ENCODE measurements at regions not wholly inside any gene's neighbourhood (a gene's known extent, or its start where the extent isn't known, plus 50 kb on each side); places are given as distances from the start of the nearest gene placed in this dataset.
"Not testable (repeated sequence)": the region's sequence is repeated elsewhere in the genome, so short reads cannot be mapped to it uniquely, and the experiment has no call there.

DNA sequence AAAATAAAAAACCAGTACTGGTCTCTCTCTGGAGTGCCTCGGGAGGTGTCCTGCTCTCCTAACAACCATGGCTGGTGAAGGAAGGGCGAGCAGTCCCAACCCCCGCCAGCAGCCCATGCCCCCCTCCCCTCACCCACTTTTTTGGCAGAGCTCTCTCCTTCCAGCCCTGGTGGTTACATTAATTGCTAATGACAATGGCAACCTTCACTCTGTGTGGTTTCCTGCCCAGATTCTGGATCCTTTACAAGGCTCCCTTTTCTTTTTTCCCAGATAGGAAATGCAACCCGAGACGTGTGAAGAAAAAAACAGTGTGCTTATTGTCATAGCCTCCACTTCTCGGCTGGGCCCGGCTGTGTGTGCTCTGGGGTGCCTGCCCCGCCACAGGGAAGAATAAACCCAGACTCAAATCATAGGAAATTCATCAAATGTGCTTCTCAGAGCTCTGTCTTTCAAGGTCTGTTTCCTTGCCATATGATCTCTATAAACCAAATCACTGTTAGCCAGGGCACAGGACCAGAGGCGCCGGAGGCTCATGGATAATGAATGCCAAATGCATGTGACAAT, 513.0 kb downstream of the SOX6 start:
- H3K4me1 ChIP-seq (ENCODE audit: control insufficient read depth, insufficient read depth, low read length) = peaks cover 6% of the 10 kb centered on the region

DNA sequence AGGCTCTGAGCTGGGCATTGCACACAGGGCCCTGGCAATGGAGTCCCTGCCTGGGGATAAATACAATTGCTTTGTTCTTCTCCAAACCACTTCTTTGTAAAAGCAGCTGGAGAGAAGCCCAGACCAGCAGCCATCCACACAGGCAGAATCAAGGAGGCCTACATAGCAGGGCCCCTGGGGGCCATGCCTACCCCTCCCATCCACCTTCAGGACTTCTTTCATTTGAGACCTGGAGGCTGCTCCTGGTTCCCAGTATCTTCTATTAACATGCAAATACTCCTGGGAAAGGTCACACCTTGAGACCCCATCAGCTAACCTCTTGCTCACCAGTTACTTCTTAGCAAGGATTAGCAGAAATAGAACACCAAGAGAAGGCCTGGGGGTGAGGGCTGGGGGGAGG, 511.1 kb downstream of the SOX6 start:
- Histone ChIP-seq H3K9ac (ENCODE audit: low read length) (no peak overlapping the region), H3K4me3 (ENCODE audit: low read length) (no peak overlapping the region), H3K36me3 (ENCODE audit: control insufficient read depth, insufficient read depth, low read length) (no peaks in the 10 kb centered on the region), H3K27me3 (ENCODE audit: control insufficient read depth, insufficient read depth, low read length) (no peaks in the 10 kb centered on the region), H3K9me3 (ENCODE audit: control insufficient read depth, low read length) (no peaks in the 10 kb centered on the region), H3K4me1 (ENCODE audit: control insufficient read depth, insufficient read depth, low read length) (peaks cover 6% of the 10 kb centered on the region)

More for the DNA sequence above, 513.0 kb downstream of the SOX6 start:
- Histone ChIP-seq H3K9me3 (ENCODE audit: control insufficient read depth, low read length) (no peaks in the 10 kb centered on the region), H3K9ac (ENCODE audit: low read length) (no peak overlapping the region), H3K4me3 (ENCODE audit: low read length) (no peak overlapping the region), H3K36me3 (ENCODE audit: control insufficient read depth, insufficient read depth, low read length) (no peaks in the 10 kb centered on the region), H3K27me3 (ENCODE audit: control insufficient read depth, insufficient read depth, low read length) (no peaks in the 10 kb centered on the region)

- H3K9me3 ChIP-seq (ENCODE audit: control insufficient read depth, low read length) = no peaks in the 10 kb centered on the region
- no peaks in the 10 kb centered on the region for H3K4me1 ChIP-seq (ENCODE audit: control insufficient read depth, insufficient read depth, low read length)
- H3K4me3 ChIP-seq (ENCODE audit: low read length) = no peak overlapping the region
- no peaks in the 10 kb centered on the region for H3K36me3 ChIP-seq (ENCODE audit: control insufficient read depth, insufficient read depth, low read length)
- no peaks in the 10 kb centered on the region for H3K27me3 ChIP-seq (ENCODE audit: control insufficient read depth, insufficient read depth, low read length)
- H3K9ac ChIP-seq (ENCODE audit: low read length) = no peak overlapping the region
Observed at GRCh38 chr11:15848631-15849168, 507.6 kb downstream of the SOX6 start.

DNA sequence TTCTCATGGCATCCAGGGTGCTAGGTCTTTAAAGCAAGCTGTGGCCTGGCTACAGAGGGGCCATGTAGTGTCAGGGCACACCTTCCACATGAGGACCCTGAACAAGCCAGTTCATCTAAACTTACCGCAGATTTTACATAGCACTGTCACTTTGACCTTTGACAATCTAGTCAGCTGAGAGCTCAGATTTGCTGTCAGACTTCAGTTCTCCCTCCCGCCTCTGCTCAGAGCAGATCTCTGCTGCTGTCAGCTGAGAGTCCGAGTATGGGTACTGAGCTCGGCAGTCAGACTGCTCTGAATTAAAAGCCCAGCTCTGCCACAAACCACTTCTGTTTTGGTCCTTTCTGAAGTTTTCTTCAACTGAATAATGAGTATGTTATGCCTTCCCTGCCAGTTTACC, 507.1 kb downstream of the SOX6 start:
- Histone ChIP-seq H3K4me1 (ENCODE audit: control insufficient read depth, insufficient read depth, low read length) (no peaks in the 10 kb centered on the region), H3K36me3 (ENCODE audit: control insufficient read depth, insufficient read depth, low read length) (no peaks in the 10 kb centered on the region), H3K4me3 (ENCODE audit: low read length) (no peak overlapping the region)

GRCh38 chr11:15850335-15850734, 506.0 kb downstream of the SOX6 start:
- not testable (repeated sequence) for H3K27me3 ChIP-seq (ENCODE audit: control insufficient read depth, insufficient read depth, low read length); H3K4me3 ChIP-seq (ENCODE audit: low read length); H3K4me1 ChIP-seq (ENCODE audit: control insufficient read depth, insufficient read depth, low read length); H3K9ac ChIP-seq (ENCODE audit: low read length); H3K36me3 ChIP-seq (ENCODE audit: control insufficient read depth, insufficient read depth, low read length); H3K9me3 ChIP-seq (ENCODE audit: control insufficient read depth, low read length)

More for the DNA sequence above, 507.1 kb downstream of the SOX6 start:
- Histone ChIP-seq H3K27me3 (ENCODE audit: control insufficient read depth, insufficient read depth, low read length) (no peaks in the 10 kb centered on the region), H3K9me3 (ENCODE audit: control insufficient read depth, low read length) (no peaks in the 10 kb centered on the region), H3K9ac (ENCODE audit: low read length) (no peak overlapping the region)

GRCh38 chr11:15851051-15851498, 505.3 kb downstream of the SOX6 start:
- Histone ChIP-seq H3K27me3 (ENCODE audit: control insufficient read depth, insufficient read depth, low read length) (no peaks in the 10 kb centered on the region), H3K4me3 (ENCODE audit: low read length) (no peak overlapping the region), H3K36me3 (ENCODE audit: control insufficient read depth, insufficient read depth, low read length) (no peaks in the 10 kb centered on the region), H3K9ac (ENCODE audit: low read length) (no peak overlapping the region), H3K4me1 (ENCODE audit: control insufficient read depth, insufficient read depth, low read length) (no peaks in the 10 kb centered on the region), H3K9me3 (ENCODE audit: control insufficient read depth, low read length) (no peaks in the 10 kb centered on the region)

- Histone ChIP-seq H3K4me1 (ENCODE audit: control insufficient read depth, insufficient read depth, low read length) (no peaks in the 10 kb centered on the region), H3K9me3 (ENCODE audit: control insufficient read depth, low read length) (no peaks in the 10 kb centered on the region), H3K9ac (ENCODE audit: low read length) (no peak overlapping the region), H3K36me3 (ENCODE audit: control insufficient read depth, insufficient read depth, low read length) (no peaks in the 10 kb centered on the region), H3K27me3 (ENCODE audit: control insufficient read depth, insufficient read depth, low read length) (no peaks in the 10 kb centered on the region), H3K4me3 (ENCODE audit: low read length) (no peak overlapping the region)
Observed at GRCh38 chr11:15852179-15852578, 504.2 kb downstream of the SOX6 start.

DNA sequence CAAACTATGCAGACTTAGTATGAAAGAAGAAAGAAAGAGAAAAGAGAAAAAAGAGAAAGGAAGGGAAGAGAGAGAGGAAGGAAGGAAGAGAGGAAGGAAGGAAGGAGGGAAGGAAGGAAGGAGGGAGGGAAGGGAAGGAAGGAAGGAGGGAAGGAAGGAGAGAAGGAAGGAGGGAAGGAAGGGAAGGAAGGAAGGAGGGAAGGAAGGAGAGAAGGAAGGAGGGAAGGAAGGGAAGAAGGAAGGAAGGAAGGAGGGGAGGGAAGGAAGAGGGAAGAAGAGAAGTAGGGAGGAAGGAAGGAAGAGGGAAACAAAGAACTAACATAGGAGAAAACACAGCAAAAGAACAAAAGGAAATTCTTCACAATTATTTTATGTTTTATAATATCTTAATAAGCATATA, 502.1 kb downstream of the SOX6 start:
- no peaks in the 10 kb centered on the region for H3K9me3 ChIP-seq (ENCODE audit: control insufficient read depth, low read length)
- H3K4me3 ChIP-seq (ENCODE audit: low read length) = no peak overlapping the region
- no peaks in the 10 kb centered on the region for H3K36me3 ChIP-seq (ENCODE audit: control insufficient read depth, insufficient read depth, low read length)
- H3K4me1 ChIP-seq (ENCODE audit: control insufficient read depth, insufficient read depth, low read length) = no peaks in the 10 kb centered on the region
- H3K27me3 ChIP-seq (ENCODE audit: control insufficient read depth, insufficient read depth, low read length) = no peaks in the 10 kb centered on the region
- H3K9ac ChIP-seq (ENCODE audit: low read length) = no peak overlapping the region

DNA sequence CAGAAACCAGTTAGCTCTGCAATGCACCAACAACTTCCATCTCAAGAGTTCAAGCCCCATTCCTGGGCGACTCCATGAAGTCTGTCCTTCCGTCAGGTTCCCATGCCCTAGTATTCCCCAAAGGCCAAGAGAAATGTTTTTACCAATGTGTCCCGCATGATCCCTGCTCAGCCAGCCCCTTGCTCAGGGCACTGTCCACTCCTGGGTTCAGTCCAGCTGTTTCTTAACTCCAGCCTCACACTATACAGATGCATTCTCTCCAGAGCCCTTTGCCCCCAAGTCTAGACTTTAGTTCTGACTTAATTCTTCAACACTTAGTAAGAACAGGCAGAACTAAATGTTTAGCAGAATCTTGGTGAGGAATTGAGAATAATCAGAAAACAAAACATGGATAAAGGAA, 497.5 kb downstream of the SOX6 start:
- Histone ChIP-seq H3K27me3 (ENCODE audit: control insufficient read depth, insufficient read depth, low read length) (no peaks in the 10 kb centered on the region), H3K36me3 (ENCODE audit: control insufficient read depth, insufficient read depth, low read length) (no peaks in the 10 kb centered on the region), H3K4me3 (ENCODE audit: low read length) (no peak overlapping the region), H3K4me1 (ENCODE audit: control insufficient read depth, insufficient read depth, low read length) (no peaks in the 10 kb centered on the region), H3K9me3 (ENCODE audit: control insufficient read depth, low read length) (no peaks in the 10 kb centered on the region), H3K9ac (ENCODE audit: low read length) (no peak overlapping the region)

GRCh38 chr11:15859411-15859810, 496.9 kb downstream of the SOX6 start:
- no peaks in the 10 kb centered on the region for H3K36me3 ChIP-seq (ENCODE audit: control insufficient read depth, insufficient read depth, low read length)
- H3K9ac ChIP-seq (ENCODE audit: low read length) = no peak overlapping the region
- no peaks in the 10 kb centered on the region for H3K4me1 ChIP-seq (ENCODE audit: control insufficient read depth, insufficient read depth, low read length)
- no peak overlapping the region for H3K4me3 ChIP-seq (ENCODE audit: low read length)
- H3K27me3 ChIP-seq (ENCODE audit: control insufficient read depth, insufficient read depth, low read length) = no peaks in the 10 kb centered on the region
- no peaks in the 10 kb centered on the region for H3K9me3 ChIP-seq (ENCODE audit: control insufficient read depth, low read length)

- Histone ChIP-seq H3K9ac (ENCODE audit: low read length) (no peak overlapping the region), H3K9me3 (ENCODE audit: control insufficient read depth, low read length) (no peaks in the 10 kb centered on the region), H3K27me3 (ENCODE audit: control insufficient read depth, insufficient read depth, low read length) (no peaks in the 10 kb centered on the region), H3K4me3 (ENCODE audit: low read length) (no peak overlapping the region), H3K36me3 (ENCODE audit: control insufficient read depth, insufficient read depth, low read length) (no peaks in the 10 kb centered on the region), H3K4me1 (ENCODE audit: control insufficient read depth, insufficient read depth, low read length) (no peaks in the 10 kb centered on the region)
Observed at GRCh38 chr11:15861256-15861655, 495.1 kb downstream of the SOX6 start.

GRCh38 chr11:15863411-15863810, 492.9 kb downstream of the SOX6 start:
- no peaks in the 10 kb centered on the region for H3K36me3 ChIP-seq (ENCODE audit: control insufficient read depth, insufficient read depth, low read length)

More at GRCh38 chr11:15863411-15863810, 492.9 kb downstream of the SOX6 start:
- no peaks in the 10 kb centered on the region for H3K4me1 ChIP-seq (ENCODE audit: control insufficient read depth, insufficient read depth, low read length)
- H3K27me3 ChIP-seq (ENCODE audit: control insufficient read depth, insufficient read depth, low read length) = no peaks in the 10 kb centered on the region
- H3K4me3 ChIP-seq (ENCODE audit: low read length) = no peak overlapping the region
- no peaks in the 10 kb centered on the region for H3K9me3 ChIP-seq (ENCODE audit: control insufficient read depth, low read length)
- H3K9ac ChIP-seq (ENCODE audit: low read length) = no peak overlapping the region
